Activated naive CD4-positive, alpha-beta T cell treated with anti-CD3 and anti-CD28 coated beads, Interleukin-2, amount 50 U/mL, for 72 hours (primary cell): ENCODE measurements at regions not wholly inside any gene's neighbourhood (a gene's known extent, or its start where the extent isn't known, plus 50 kb on each side); places are given as distances from the start of the nearest gene placed in this dataset.
"Not testable (repeated sequence)": the region's sequence is repeated elsewhere in the genome, so short reads cannot be mapped to it uniquely, and the experiment has no call there.

Experiments
- ATAC-seq, 2 donors: fragments of 150-1000 bp; cut with Tn5 transposase; 2 replicates each; pipeline ENCODE4 v1.10.0; 2021; ENCODE audit warnings: mild to moderate bottlenecking in 2 of 2, moderate library complexity in 2 of 2
- DNase-seq, 2 donors: peaks; one replicate each; pipeline ENCODE4 v3.0.0; 2021 to 2022; ENCODE audit warnings: low spot score in 2 of 2
- H3K27ac Mint-ChIP-seq, 2 donors: one replicate each; pipeline ENCODE4 v1.8.0; 2022; ENCODE audit warnings: mild to moderate bottlenecking in 2 of 2, mixed read lengths in 2 of 2
- H3K36me3 Mint-ChIP-seq, 2 donors: one replicate each; pipeline ENCODE4 v1.8.0; 2022; ENCODE audit warnings: mixed read lengths in 2 of 2
- H3K9me3 Mint-ChIP-seq, 2 donors: one replicate each; pipeline ENCODE4 v1.8.0; 2022; ENCODE audit warnings: mixed read lengths in 2 of 2

GRCh38 chr1:105208581-105208980, 1458.9 kb downstream of the AMY1C start:
- DNase-seq (no peak), ATAC-seq (no peak)
- Mint-ChIP-seq H3K27ac (no peak overlapping the region), H3K9me3 (peaks cover 13% of the 10 kb centered on the region in 2 donors), H3K36me3 (no peaks in the 10 kb centered on the region)

DNA sequence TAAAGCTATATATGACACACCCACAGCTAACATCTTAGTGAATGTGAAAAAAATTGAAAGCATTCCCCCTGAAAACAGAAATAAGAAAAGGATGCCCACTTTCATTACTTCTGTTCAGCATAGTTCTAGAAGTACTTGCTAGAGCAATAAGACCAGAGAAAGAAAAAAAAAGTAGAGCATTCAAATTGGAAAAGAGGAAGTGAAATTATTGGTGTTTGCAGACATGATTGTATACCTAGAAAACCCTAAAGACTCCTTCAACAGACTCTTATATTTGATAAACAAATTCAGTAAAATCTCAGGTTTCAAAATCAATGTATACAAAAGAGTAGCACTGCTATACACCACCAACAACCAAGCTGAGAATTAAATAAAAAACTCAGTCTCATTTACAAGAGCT, 1461.0 kb downstream of the AMY1C start:
- no peak for ATAC-seq
- Mint-ChIP-seq H3K27ac (no peak overlapping the region), H3K9me3 (peaks cover 7 to 13% of the 10 kb centered on the region in 2 donors), H3K36me3 (no peaks in the 10 kb centered on the region)
- DNase-seq, result no peak

GRCh38 chr1:105231378-105231777, 1481.7 kb downstream of the AMY1C start:
- Mint-ChIP-seq H3K36me3 (peaks cover 6% of the 10 kb centered on the region in 2 donors), H3K27ac (no peak overlapping the region), H3K9me3 (peaks cover 13 to 24% of the 10 kb centered on the region in 2 donors)
- DNase-seq (no peak), ATAC-seq (no peak)

DNA sequence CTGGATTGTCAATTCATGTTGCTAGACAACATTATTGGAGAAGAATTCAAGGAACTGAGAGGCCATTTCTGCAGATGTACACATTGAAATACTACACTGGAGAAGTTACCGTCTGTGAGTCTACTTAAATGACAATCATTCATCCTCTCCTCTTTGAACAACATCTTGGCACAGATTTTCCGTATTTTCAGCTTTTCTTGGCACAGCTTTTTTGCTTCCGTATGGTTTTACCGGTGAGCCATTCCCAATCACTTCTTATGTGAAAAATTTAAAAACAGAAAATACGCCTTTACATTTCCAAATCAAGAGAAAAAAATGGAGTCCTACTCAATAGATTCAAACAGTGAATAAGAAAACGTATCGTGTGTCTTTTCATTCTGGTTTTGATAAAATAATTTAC, 1493.7 kb downstream of the AMY1C start:
- DNase-seq (no peak), ATAC-seq (no peak)
- H3K9me3 Mint-ChIP-seq, result peaks cover 25 to 27% of the 10 kb centered on the region in 2 donors
- H3K27ac Mint-ChIP-seq, result no peak overlapping the region
- peaks cover 0 to 13% of the 10 kb centered on the region in 2 donors for H3K36me3 Mint-ChIP-seq

- ATAC-seq, result no peak
- H3K9me3 Mint-ChIP-seq, result peaks cover 29 to 30% of the 10 kb centered on the region in 2 donors
- no peak for DNase-seq
- H3K36me3 Mint-ChIP-seq, result peaks cover 0 to 12% of the 10 kb centered on the region in 2 donors
- H3K27ac Mint-ChIP-seq, result no peak overlapping the region
Observed at GRCh38 chr1:105243969-105244368, 1494.3 kb downstream of the AMY1C start.

DNA sequence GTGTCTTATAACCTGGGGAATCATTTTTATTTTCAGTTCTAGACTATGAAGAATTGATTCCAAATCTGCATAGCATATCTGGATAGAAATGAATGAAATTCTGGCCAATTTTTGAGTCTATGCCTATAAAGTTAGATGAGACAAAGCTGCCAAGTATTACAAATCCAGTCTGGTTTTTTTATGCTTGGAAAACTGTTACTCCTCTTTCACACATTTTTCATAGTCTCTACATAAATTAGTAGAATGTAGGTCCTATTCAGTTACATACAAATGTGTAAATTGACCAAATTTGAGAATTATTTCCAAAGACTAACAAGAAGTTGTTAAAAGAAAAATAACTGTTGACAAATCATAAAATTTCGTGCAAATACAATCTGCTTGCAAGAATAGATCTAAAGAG, 1505.2 kb downstream of the AMY1C start:
- ATAC-seq (no peak), DNase-seq (no peak)
- Mint-ChIP-seq H3K27ac (no peak overlapping the region), H3K36me3 (peaks cover 0 to 10% of the 10 kb centered on the region in 2 donors), H3K9me3 (peaks cover 18 to 19% of the 10 kb centered on the region in 2 donors)

- Mint-ChIP-seq H3K36me3 (peaks cover 0 to 6% of the 10 kb centered on the region in 2 donors), H3K27ac (no peak overlapping the region), H3K9me3 (peaks cover 24 to 28% of the 10 kb centered on the region in 2 donors)
- ATAC-seq (no peak), DNase-seq (no peak)
Observed at GRCh38 chr1:105260001-105260400, 1510.3 kb downstream of the AMY1C start.

GRCh38 chr1:105270966-105271365, 1521.3 kb downstream of the AMY1C start:
- Mint-ChIP-seq H3K36me3 (peaks cover under 1 to 11% of the 10 kb centered on the region in 2 donors), H3K27ac (no peak overlapping the region), H3K9me3 (peaks cover 23 to 28% of the 10 kb centered on the region in 2 donors)
- DNase-seq (no peak), ATAC-seq (no peak)

DNA sequence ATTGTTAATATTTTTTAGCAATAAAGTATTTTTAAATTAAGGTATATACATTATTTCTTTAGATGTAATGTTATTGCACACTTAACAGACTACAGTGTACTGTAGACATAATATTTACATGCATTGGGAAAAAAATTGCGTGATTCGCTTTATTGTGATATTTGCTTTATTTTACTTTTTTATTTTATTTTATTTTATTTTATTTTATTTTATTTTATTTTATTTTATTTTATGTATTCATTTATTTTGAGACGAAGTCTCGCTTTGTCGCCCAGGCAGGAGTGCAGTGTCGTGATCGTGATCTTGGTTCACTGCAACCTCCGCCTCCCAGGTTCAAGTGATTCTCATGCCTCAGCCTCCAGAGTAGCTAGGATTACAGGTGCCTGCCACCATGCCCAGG, 1522.7 kb downstream of the AMY1C start:
- peaks cover 14 to 27% of the 10 kb centered on the region in 2 donors for H3K9me3 Mint-ChIP-seq
- not testable (repeated sequence) for DNase-seq

GRCh38 chr1:105294838-105295237, 1545.1 kb downstream of the AMY1C start:
- no peak for ATAC-seq
- Mint-ChIP-seq H3K9me3 (peaks cover 19 to 27% of the 10 kb centered on the region in 2 donors), H3K27ac (no peak overlapping the region), H3K36me3 (peaks cover 0 to 4% of the 10 kb centered on the region in 2 donors)
- no peak for DNase-seq

More for the DNA sequence above, 1522.7 kb downstream of the AMY1C start:
- not testable (repeated sequence) for H3K27ac Mint-ChIP-seq, ATAC-seq
- H3K36me3 Mint-ChIP-seq, result peaks cover 0 to 10% of the 10 kb centered on the region in 2 donors

- no peak overlapping the region for H3K27ac Mint-ChIP-seq
- H3K9me3 Mint-ChIP-seq, result no peaks in the 10 kb centered on the region
- no peak for DNase-seq
- peaks cover 0 to 4% of the 10 kb centered on the region in 2 donors for H3K36me3 Mint-ChIP-seq
- no peak for ATAC-seq
Observed at GRCh38 chr1:105310063-105310462, 1560.4 kb downstream of the AMY1C start.

- peaks cover 3 to 28% of the 10 kb centered on the region in 2 donors for H3K9me3 Mint-ChIP-seq
- no peak overlapping the region for H3K27ac Mint-ChIP-seq
- no peaks in the 10 kb centered on the region for H3K36me3 Mint-ChIP-seq
- ATAC-seq (no peak), DNase-seq (no peak)
Observed at GRCh38 chr1:105317976-105318375, 1568.3 kb downstream of the AMY1C start.

DNA sequence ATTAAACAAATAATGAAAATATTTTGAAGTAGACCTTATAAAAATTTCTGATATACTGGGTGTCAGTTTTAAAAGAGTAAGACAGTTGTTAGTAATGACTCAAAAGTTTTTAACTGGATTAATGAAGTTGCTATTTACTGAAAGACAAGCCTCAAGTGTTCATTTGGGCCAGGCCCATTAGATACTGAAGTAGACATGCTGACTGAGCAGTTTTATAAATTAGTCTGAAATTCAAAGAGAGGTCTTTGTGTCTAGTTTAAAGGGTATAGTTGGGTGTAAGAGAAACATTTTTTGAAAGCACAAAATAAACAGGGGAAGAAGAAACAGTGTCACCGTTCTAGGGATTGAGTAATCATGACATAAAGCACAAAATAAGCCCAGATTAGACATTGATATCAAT, 1577.2 kb downstream of the AMY1C start:
- Mint-ChIP-seq H3K27ac (no peak overlapping the region), H3K9me3 (peaks cover 6 to 15% of the 10 kb centered on the region in 2 donors), H3K36me3 (no peaks in the 10 kb centered on the region)
- ATAC-seq (no peak), DNase-seq (no peak)

DNA sequence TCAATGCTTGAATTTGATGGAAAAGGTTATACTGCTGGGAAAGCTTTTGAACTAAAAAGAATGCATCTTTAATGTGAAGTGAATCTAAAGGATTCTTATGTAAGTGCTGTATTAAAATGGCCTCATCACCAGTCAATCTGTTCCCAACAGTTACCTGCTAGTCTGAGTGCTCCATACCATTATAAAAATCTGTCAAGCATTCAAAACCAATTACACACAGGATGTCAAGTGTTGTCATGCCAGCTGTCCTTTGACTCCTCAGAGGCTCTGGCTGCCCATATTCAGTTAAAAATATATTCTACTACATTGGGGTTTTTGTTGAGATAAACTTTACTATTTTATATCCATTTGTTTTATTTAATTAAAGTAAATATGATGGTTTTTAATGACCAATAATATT, 1587.7 kb downstream of the AMY1C start:
- Mint-ChIP-seq H3K27ac (no peak overlapping the region), H3K36me3 (no peaks in the 10 kb centered on the region), H3K9me3 (peaks cover 11 to 12% of the 10 kb centered on the region in 2 donors)
- DNase-seq (no peak), ATAC-seq (no peak)

GRCh38 chr1:105343317-105343716, 1593.6 kb downstream of the AMY1C start:
- H3K9me3 Mint-ChIP-seq, result peaks cover 17 to 24% of the 10 kb centered on the region in 2 donors
- DNase-seq (no peak), ATAC-seq (no peak)
- H3K36me3 Mint-ChIP-seq, result peaks cover 0 to 6% of the 10 kb centered on the region in 2 donors
- no peak overlapping the region for H3K27ac Mint-ChIP-seq

- Mint-ChIP-seq H3K27ac (no peak overlapping the region), H3K36me3 (no peaks in the 10 kb centered on the region), H3K9me3 (peaks cover 10 to 12% of the 10 kb centered on the region in 2 donors)
- ATAC-seq, result no peak
- no peak for DNase-seq
Observed at GRCh38 chr1:105359457-105359856, 1609.8 kb downstream of the AMY1C start.

- Mint-ChIP-seq H3K9me3 (peaks cover 5 to 8% of the 10 kb centered on the region in 2 donors), H3K36me3 (no peaks in the 10 kb centered on the region), H3K27ac (no peak overlapping the region)
- ATAC-seq (no peak), DNase-seq (no peak)
Observed at GRCh38 chr1:105362438-105362837, 1612.7 kb downstream of the AMY1C start.

- no peaks in the 10 kb centered on the region for H3K36me3 Mint-ChIP-seq
- no peak overlapping the region for H3K27ac Mint-ChIP-seq
- DNase-seq (no peak), ATAC-seq (no peak)
- H3K9me3 Mint-ChIP-seq, result peaks cover 10 to 13% of the 10 kb centered on the region in 2 donors
Observed at GRCh38 chr1:105368446-105368845, 1618.7 kb downstream of the AMY1C start.
